ENCODE measurements at regions not wholly inside any gene's neighbourhood (a gene's known extent, or its start where the extent isn't known, plus 50 kb on each side); places are given as distances from the start of the nearest gene placed in this dataset.

- Histone ChIP-seq H3K4me2 (ENCODE audit: low read length) (no peak overlapping the region), H3K4me1 (ENCODE audit: control insufficient read depth in 1 of 2, insufficient read depth in 2 of 2, low read length in 2 of 2) (peaks cover 0 to 12% of the 10 kb centered on the region in 2 experiments; a peak in 3 of 4 replicates), H3K9me3 (ENCODE audit: control insufficient read depth in 1 of 2, insufficient read depth in 1 of 2, low read depth in 1 of 2, low read length in 2 of 2) (no peaks in the 10 kb centered on the region), H4K20me1 (ENCODE audit: insufficient read depth) (no peaks in the 10 kb centered on the region), H3K79me2 (ENCODE audit: insufficient read depth, low read length) (no peaks in the 10 kb centered on the region), H3K36me3 (ENCODE audit: control insufficient read depth in 1 of 2, insufficient read depth in 2 of 2, low read length in 2 of 2) (no peaks in the 10 kb centered on the region), H3K27me3 (ENCODE audit: insufficient read depth, low read length) (no peaks in the 10 kb centered on the region), H3K4me3 (replicated peaks in 1 of 2; ENCODE audit: low read depth in 1 of 2, low read length in 2 of 2) (no peak overlapping the region), H3K27ac (ENCODE audit: low read depth, low read length) (no peak overlapping the region), H3K9me2 (ENCODE audit: insufficient read depth) (no peaks in the 10 kb centered on the region), H3K9ac (ENCODE audit: low read length) (no peak overlapping the region), H2AFZ (ENCODE audit: low read depth, low read length, poor library complexity, severe bottlenecking) (no peak overlapping the region)
- CTCF ChIA-PET, result no interaction called here
- no peak for ATAC-seq
- intact Hi-C loops (cut with micrococcal nuclease), result no loop called here
- POLR2A ChIA-PET, result no interaction called here
- no TSS peak for BruUV-seq (replicated peaks)
- TF ChIP-seq ZBTB33 (IDR thresholded peaks at IDR 0.05; ENCODE audit: extremely low read depth, insufficient replicate concordance, low read length) (no peak), YY1 (IDR thresholded peaks at IDR 0.05; ENCODE audit: extremely low read depth, insufficient replicate concordance, low read depth, low read length) (no peak), SP1 (IDR thresholded peaks at IDR 0.05; ENCODE audit: low read depth) (no peak), ATF3 (IDR thresholded peaks at IDR 0.05) (no peak), EGR1 (IDR thresholded peaks at IDR 0.05; ENCODE audit: low read depth) (no peak), REST (IDR thresholded peaks at IDR 0.05; ENCODE audit: low read depth) (no peak), POLR2AphosphoS5 (IDR thresholded peaks at IDR 0.05; ENCODE audit: low read depth, low read length) (no peak), EZH2 (IDR thresholded peaks at IDR 0.05) (no peak), ZFX (IDR thresholded peaks at IDR 0.05) (no peak), SRF (IDR thresholded peaks at IDR 0.05; ENCODE audit: low read depth) (no peak)
- no peak for DNase-seq (ENCODE audit: low read depth, low spot score)
- RAD21 ChIA-PET (ENCODE audit: low non-redundant PET in 1 of 2, low total read pairs in 2 of 2, uncharacterized antibody in 2 of 2, unreplicated experiment in 2 of 2), result no interaction called here
Observed at GRCh38 chr7:155168597-155169480, 98.7 kb downstream of the HTR5A start.
